ENCODE measurements at regions not wholly inside any gene's neighbourhood (a gene's known extent, or its start where the extent isn't known, plus 50 kb on each side); places are given as distances from the start of the nearest gene placed in this dataset.

GRCh38 chr10:128599538-128599937 is 473.3 kb upstream of the MKI67 start:
- TF ChIP-seq, protein P1, sequence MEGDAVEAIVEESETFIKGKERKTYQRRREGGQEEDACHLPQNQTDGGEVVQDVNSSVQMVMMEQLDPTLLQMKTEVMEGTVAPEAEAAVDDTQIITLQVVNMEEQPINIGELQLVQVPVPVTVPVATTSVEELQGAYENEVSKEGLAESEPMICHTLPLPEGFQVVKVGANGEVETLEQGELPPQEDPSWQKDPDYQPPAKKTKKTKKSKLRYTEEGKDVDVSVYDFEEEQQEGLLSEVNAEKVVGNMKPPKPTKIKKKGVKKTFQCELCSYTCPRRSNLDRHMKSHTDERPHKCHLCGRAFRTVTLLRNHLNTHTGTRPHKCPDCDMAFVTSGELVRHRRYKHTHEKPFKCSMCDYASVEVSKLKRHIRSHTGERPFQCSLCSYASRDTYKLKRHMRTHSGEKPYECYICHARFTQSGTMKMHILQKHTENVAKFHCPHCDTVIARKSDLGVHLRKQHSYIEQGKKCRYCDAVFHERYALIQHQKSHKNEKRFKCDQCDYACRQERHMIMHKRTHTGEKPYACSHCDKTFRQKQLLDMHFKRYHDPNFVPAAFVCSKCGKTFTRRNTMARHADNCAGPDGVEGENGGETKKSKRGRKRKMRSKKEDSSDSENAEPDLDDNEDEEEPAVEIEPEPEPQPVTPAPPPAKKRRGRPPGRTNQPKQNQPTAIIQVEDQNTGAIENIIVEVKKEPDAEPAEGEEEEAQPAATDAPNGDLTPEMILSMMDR (IDR thresholded peaks at IDR 0.05; ENCODE audit: low read depth, low read length, poor library complexity, severe bottlenecking), result no peak
- TF ChIP-seq EZH2phosphoT487 (IDR thresholded peaks at IDR 0.05; ENCODE audit: borderline replicate concordance, low read length), result no peak

All from DOHH2 (cell line).